K562 (cell line): ENCODE measurements at regions not wholly inside any gene's neighbourhood (a gene's known extent, or its start where the extent isn't known, plus 50 kb on each side); places are given as distances from the start of the nearest gene placed in this dataset.

Experiments
- ATAC-seq: fragments of 200-7000 bp; cut with Tn5 transposase; 3 replicates; pipeline ENCODE4 v1.9.1; 2020; ENCODE audit warnings: moderate library complexity
- BruUV-seq: library from RNA; stranded (reverse); fragments of 400-500 nt; replicated peaks from 2 replicates; lab custom pipeline; 2021; lab: Mats Ljungman, UMichigan
- CTCF ChIA-PET: fragments of 300-600 bp; formaldehyde crosslinking; extraction: SDS; loops from one replicate; lab custom pipeline; 2021; ENCODE audit warnings: low intra/inter-chr PET ratio; lab: Yijun Ruan, JAX
- POLR2A ChIA-PET: fragments of 300-600, 350-650 bp; sonication (Branson Sonifier 250); formaldehyde crosslinking; extraction: SDS; loops from one replicate; lab custom pipeline; 2021; ENCODE audit warnings: antibody characterized with exemption, inconsistent platforms; lab: Yijun Ruan, JAX
- DNase-seq, 4 experiments: peaks; one replicate each; pipeline versions ENCODE4 v3.0.0 to v3.0.0-alpha.2; 2011 to 2018; ENCODE audit warnings: low spot score in 3 of 4, mixed read lengths in 3 of 4; ENCODE audit errors: extremely low read depth in 1 of 4
- FAIRE-seq: peaks from 2 replicates; lab custom pipeline; 2011; peaks lifted over from hg19 to GRCh38; lab: Jason Lieb, UNC
- H2AFZ ChIP-seq: 2 replicates; pipeline ENCODE4 v1.6.0; 2011; ENCODE audit warnings: low read depth, low read length, control low read depth, inconsistent platforms
- H3K27ac ChIP-seq: fragments of 200-600 bp; 3 replicates; pipeline ENCODE4 v1.8.0; 2011; ENCODE audit warnings: low read depth, mild to moderate bottlenecking, control low read depth, inconsistent platforms, low read length, moderate library complexity, mixed read lengths; ENCODE audit errors: extremely low read depth
- H3K27me3 ChIP-seq, 2 experiments: fragments of 300-600 bp in 1 of 2; 2 replicates in 1 of 2; 3 replicates in 1 of 2; pipeline versions ENCODE4 v1.6.0 to v1.8.0; 2011; ENCODE audit warnings: inconsistent platforms in 2 of 2, low read length in 2 of 2, mild to moderate bottlenecking in 1 of 2, mixed read lengths in 1 of 2, moderate library complexity in 1 of 2; ENCODE audit not compliant: control insufficient read depth in 2 of 2, insufficient read depth in 2 of 2
- H3K36me3 ChIP-seq: fragments of 300-600 bp; 3 replicates; pipeline ENCODE4 v1.8.0; 2011; ENCODE audit warnings: mild to moderate bottlenecking, low read length, inconsistent platforms; ENCODE audit not compliant: control insufficient read depth, insufficient read depth
- H3K4me1 ChIP-seq, 2 experiments: fragments of 200-600 bp in 1 of 2; replicated peaks in 1 of 2; 2 replicates in 1 of 2; 3 replicates in 1 of 2; pipeline versions ENCODE4 v1.5.1 to v1.8.0; 2011; ENCODE audit warnings: inconsistent platforms in 2 of 2, low read length in 2 of 2, mild to moderate bottlenecking in 1 of 2, mixed read lengths in 1 of 2, moderate library complexity in 1 of 2; ENCODE audit not compliant: control insufficient read depth in 2 of 2, insufficient read depth in 2 of 2
- H3K4me2 ChIP-seq: 2 replicates; pipeline ENCODE4 v1.6.1; 2011; ENCODE audit warnings: low read length, control low read depth, inconsistent platforms, mixed read lengths; ENCODE audit not compliant: insufficient read depth
- H3K4me3 ChIP-seq: fragments of 200-600 bp; sonication (generic), shearing (Covaris generic); 2 replicates; pipeline ENCODE4 v1.5.1; 2016; ENCODE audit warnings: control low read depth, inconsistent platforms
- H3K79me2 ChIP-seq: fragments of 200-600 bp; 3 replicates; pipeline ENCODE4 v1.8.0; 2011; ENCODE audit warnings: low read length, inconsistent platforms; ENCODE audit not compliant: control insufficient read depth, insufficient read depth
- H3K9ac ChIP-seq, 2 experiments: 2 replicates each; pipeline versions ENCODE4 v1.6.0 to v1.6.1; 2011; ENCODE audit warnings: low read depth in 2 of 2, low read length in 2 of 2, control low read depth in 1 of 2, inconsistent platforms in 1 of 2, mild to moderate bottlenecking in 1 of 2, mixed read lengths in 1 of 2; ENCODE audit not compliant: insufficient read depth in 1 of 2
- H3K9me1 ChIP-seq: one replicate; pipeline ENCODE4 v1.6.0; 2011; ENCODE audit warnings: inconsistent platforms, mild to moderate bottlenecking, low read length, moderate library complexity; ENCODE audit not compliant: control insufficient read depth, insufficient read depth
- H3K9me3 ChIP-seq: replicated peaks from 2 replicates; pipeline ENCODE4 v1.5.1; 2011; ENCODE audit warnings: low read depth, low read length, inconsistent platforms; ENCODE audit not compliant: control insufficient read depth, insufficient read depth
- H4K20me1 ChIP-seq: replicated peaks from 2 replicates; pipeline ENCODE4 v1.6.1; 2011; ENCODE audit warnings: low read length, inconsistent platforms, mixed read lengths; ENCODE audit not compliant: control insufficient read depth, insufficient read depth
- CBX1 ChIP-seq: sonication (generic); IDR thresholded peaks from 2 replicates; pipeline ENCODE4 v1.6.1; 2016; ENCODE audit warnings: antibody characterized with exemption, low read depth, mild to moderate bottlenecking
- ETV1 ChIP-seq: fragments of 450-650 bp; conservative IDR thresholded peaks from 2 replicates; pipeline ENCODE4 v1.6.1; 2016; ENCODE audit warnings: missing genetic modification characterization, control low read depth, low read depth, missing compliant biosample characterization
- FOXK2 ChIP-seq, 2 experiments: fragments of 450-650 bp; IDR thresholded peaks in 1 of 2; conservative IDR thresholded peaks in 1 of 2; 2 replicates each; pipeline ENCODE4 v1.6.1; 2016; ENCODE audit warnings: low read depth in 2 of 2, mild to moderate bottlenecking in 1 of 2
- MXI1 ChIP-seq: IDR thresholded peaks from 2 replicates; pipeline ENCODE4 v1.6.1; 2011; ENCODE audit warnings: low read depth, mild to moderate bottlenecking, improper control_type of control experiment, low read length
- NFATC3 ChIP-seq: fragments of 450-650 bp; IDR thresholded peaks from 2 replicates; pipeline ENCODE4 v1.6.1; 2017; ENCODE audit warnings: mild to moderate bottlenecking
- PML ChIP-seq: IDR thresholded peaks from 2 replicates; pipeline ENCODE4 v1.6.1; 2012; ENCODE audit warnings: low read length, inconsistent platforms
- POLR2G ChIP-seq: fragments of 200-400 bp; formaldehyde crosslinking; IDR thresholded peaks from 2 replicates; pipeline ENCODE4 v1.6.1; 2017; ENCODE audit warnings: low read depth, mild to moderate bottlenecking, antibody characterized with exemption, low read length, moderate library complexity
- WGBS: fragments of 100-300 bp; shearing (Covaris generic); methylation state at CpG from one replicate; pipeline ENCODE4 v1.1.6; 2016; ENCODE audit warnings: low coverage, mixed read lengths; ENCODE audit not compliant: insufficient coverage; ENCODE audit errors: missing lambda C conversion rate; 5-methylcytosine and 5-hydroxymethylcytosine counted together
- in situ Hi-C: fragments of 300-500 bp; cut with MboI; formaldehyde crosslinking; loops from 4 replicates; pipeline ENCODE4 v1.15.0; 2018; ENCODE audit warnings: inconsistent platforms, mixed read lengths
- intact Hi-C: fragments of 100-400 bp; cut with micrococcal nuclease; formaldehyde crosslinking; loops from 2 replicates; pipeline ENCODE4 v1.14.2; 2022
- TF ChIP-seq, protein P1 (sequence below): sonication (generic); formaldehyde crosslinking; IDR thresholded peaks from 2 replicates; pipeline ENCODE4 v1.8.1; 2022; ENCODE audit warnings: missing genetic modification reagents
- TF ChIP-seq, protein P2 (sequence below): fragments of 450-650 bp; formaldehyde crosslinking; conservative IDR thresholded peaks from 2 replicates; pipeline ENCODE4 v1.4.0; 2022; ENCODE audit warnings: mild to moderate bottlenecking, missing genetic modification characterization
- TF ChIP-seq, protein P3 (sequence below), 2 experiments: IDR thresholded peaks; 2 replicates each; pipeline ENCODE4 v1.6.1; 2012; ENCODE audit warnings: improper control_type of control experiment in 2 of 2, low read depth in 2 of 2, low read length in 2 of 2, borderline replicate concordance in 1 of 2

DNA sequence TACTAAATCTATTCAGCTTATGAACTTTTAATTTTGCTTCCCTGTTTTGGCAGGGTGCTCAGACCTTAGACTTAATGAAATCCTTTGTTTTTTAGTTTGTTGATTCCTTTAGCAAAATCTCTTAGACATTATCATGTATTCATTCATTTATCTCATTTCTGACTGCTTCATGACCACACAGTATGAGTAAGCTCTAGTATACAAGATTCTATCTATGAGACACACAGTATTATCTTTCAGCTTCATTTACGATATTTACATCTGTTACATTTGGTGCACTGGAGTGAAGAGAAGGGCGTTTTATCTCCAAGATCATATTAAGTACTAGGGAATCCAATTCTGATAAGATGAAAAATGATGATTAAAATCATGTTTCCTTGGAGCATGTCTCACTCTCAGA, 448.1 kb upstream of the CA10 start:
- no TSS peak for BruUV-seq
- in situ Hi-C loops (no loop called here), intact Hi-C loops (no loop called here)
- Histone ChIP-seq H3K9me1 (no peaks in the 10 kb centered on the region), H3K79me2 (no peaks in the 10 kb centered on the region), H3K9ac (no peak overlapping the region), H3K4me2 (no peak overlapping the region), H3K36me3 (no peaks in the 10 kb centered on the region), H3K9me3 (no peaks in the 10 kb centered on the region), H2AFZ (no peak overlapping the region), H3K27ac (no peak overlapping the region), H3K27me3 (no peaks in the 10 kb centered on the region), H4K20me1 (no peaks in the 10 kb centered on the region), H3K4me1 (no peaks in the 10 kb centered on the region), H3K4me3 (no peak overlapping the region)
- 0% methylated on average over 2 of the region's 2 CpGs for WGBS
- FAIRE-seq = no peak
- POLR2A ChIA-PET = no interaction called here
- TF ChIP-seq FOXK2 (conservative IDR thresholded peaks at IDR 0.05 in 1 of 2, IDR thresholded peaks at IDR 0.05 in 1 of 2; ENCODE audit: low read depth in 2 of 2) (no peak), MXI1 (no peak), PML (no peak), NFATC3 (no peak), ETV1 (no peak), CBX1 (no peak), POLR2G (no peak)
- TF ChIP-seq, protein P1, sequence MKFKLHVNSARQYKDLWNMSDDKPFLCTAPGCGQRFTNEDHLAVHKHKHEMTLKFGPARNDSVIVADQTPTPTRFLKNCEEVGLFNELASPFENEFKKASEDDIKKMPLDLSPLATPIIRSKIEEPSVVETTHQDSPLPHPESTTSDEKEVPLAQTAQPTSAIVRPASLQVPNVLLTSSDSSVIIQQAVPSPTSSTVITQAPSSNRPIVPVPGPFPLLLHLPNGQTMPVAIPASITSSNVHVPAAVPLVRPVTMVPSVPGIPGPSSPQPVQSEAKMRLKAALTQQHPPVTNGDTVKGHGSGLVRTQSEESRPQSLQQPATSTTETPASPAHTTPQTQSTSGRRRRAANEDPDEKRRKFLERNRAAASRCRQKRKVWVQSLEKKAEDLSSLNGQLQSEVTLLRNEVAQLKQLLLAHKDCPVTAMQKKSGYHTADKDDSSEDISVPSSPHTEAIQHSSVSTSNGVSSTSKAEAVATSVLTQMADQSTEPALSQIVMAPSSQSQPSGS = no peak
- TF ChIP-seq, protein P2, sequence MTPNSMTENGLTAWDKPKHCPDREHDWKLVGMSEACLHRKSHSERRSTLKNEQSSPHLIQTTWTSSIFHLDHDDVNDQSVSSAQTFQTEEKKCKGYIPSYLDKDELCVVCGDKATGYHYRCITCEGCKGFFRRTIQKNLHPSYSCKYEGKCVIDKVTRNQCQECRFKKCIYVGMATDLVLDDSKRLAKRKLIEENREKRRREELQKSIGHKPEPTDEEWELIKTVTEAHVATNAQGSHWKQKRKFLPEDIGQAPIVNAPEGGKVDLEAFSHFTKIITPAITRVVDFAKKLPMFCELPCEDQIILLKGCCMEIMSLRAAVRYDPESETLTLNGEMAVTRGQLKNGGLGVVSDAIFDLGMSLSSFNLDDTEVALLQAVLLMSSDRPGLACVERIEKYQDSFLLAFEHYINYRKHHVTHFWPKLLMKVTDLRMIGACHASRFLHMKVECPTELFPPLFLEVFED (CRISPR knock-in tag) = no peak
- TF ChIP-seq, protein P3, sequence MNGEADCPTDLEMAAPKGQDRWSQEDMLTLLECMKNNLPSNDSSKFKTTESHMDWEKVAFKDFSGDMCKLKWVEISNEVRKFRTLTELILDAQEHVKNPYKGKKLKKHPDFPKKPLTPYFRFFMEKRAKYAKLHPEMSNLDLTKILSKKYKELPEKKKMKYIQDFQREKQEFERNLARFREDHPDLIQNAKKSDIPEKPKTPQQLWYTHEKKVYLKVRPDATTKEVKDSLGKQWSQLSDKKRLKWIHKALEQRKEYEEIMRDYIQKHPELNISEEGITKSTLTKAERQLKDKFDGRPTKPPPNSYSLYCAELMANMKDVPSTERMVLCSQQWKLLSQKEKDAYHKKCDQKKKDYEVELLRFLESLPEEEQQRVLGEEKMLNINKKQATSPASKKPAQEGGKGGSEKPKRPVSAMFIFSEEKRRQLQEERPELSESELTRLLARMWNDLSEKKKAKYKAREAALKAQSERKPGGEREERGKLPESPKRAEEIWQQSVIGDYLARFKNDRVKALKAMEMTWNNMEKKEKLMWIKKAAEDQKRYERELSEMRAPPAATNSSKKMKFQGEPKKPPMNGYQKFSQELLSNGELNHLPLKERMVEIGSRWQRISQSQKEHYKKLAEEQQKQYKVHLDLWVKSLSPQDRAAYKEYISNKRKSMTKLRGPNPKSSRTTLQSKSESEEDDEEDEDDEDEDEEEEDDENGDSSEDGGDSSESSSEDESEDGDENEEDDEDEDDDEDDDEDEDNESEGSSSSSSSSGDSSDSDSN (IDR thresholded peaks at IDR 0.05; ENCODE audit: borderline replicate concordance in 1 of 2, low read depth in 2 of 2, low read length in 2 of 2) = no peak
- DNase-seq = no peak
- ATAC-seq = no peak
- CTCF ChIA-PET = no interaction called here
